Mesodermal cell (in vitro differentiated cells): ENCODE measurements at regions not wholly inside any gene's neighbourhood (a gene's known extent, or its start where the extent isn't known, plus 50 kb on each side); places are given as distances from the start of the nearest gene placed in this dataset.
"Not testable (repeated sequence)": the region's sequence is repeated elsewhere in the genome, so short reads cannot be mapped to it uniquely, and the experiment has no call there.

Source experiments
- H3K27ac ChIP-seq: 2 replicates; pipeline ENCODE4 v1.7.0; 2013; ENCODE audit warnings: mild to moderate bottlenecking, low read depth, low read length, moderate library complexity; ENCODE audit not compliant: severe bottlenecking
- H3K36me3 ChIP-seq: 2 replicates; pipeline ENCODE4 v1.7.1; 2013; ENCODE audit warnings: mild to moderate bottlenecking, low read length, moderate library complexity; ENCODE audit not compliant: control insufficient read depth, insufficient read depth
- H3K4me1 ChIP-seq: one replicate; pipeline ENCODE4 v1.7.1; 2013; ENCODE audit warnings: mild to moderate bottlenecking, low read length; ENCODE audit not compliant: insufficient read depth, control insufficient read depth, poor library complexity, severe bottlenecking
- H3K4me3 ChIP-seq: 2 replicates; pipeline ENCODE4 v1.7.0; 2013; ENCODE audit warnings: low read length, control low read depth, mild to moderate bottlenecking; ENCODE audit not compliant: insufficient read depth, poor library complexity, severe bottlenecking; ENCODE audit errors: extremely low read depth
- H3K9me3 ChIP-seq: 2 replicates; pipeline ENCODE4 v1.7.1; 2013; ENCODE audit warnings: mild to moderate bottlenecking, low read length, moderate library complexity; ENCODE audit not compliant: control insufficient read depth
- WGBS, 2 experiments: methylation state at CpG; one replicate each; pipeline ENCODE4 v1.1.5; 2013; ENCODE audit warnings: missing lambda C conversion rate in 2 of 2; ENCODE audit not compliant: insufficient coverage in 2 of 2; 5-methylcytosine and 5-hydroxymethylcytosine counted together

DNA sequence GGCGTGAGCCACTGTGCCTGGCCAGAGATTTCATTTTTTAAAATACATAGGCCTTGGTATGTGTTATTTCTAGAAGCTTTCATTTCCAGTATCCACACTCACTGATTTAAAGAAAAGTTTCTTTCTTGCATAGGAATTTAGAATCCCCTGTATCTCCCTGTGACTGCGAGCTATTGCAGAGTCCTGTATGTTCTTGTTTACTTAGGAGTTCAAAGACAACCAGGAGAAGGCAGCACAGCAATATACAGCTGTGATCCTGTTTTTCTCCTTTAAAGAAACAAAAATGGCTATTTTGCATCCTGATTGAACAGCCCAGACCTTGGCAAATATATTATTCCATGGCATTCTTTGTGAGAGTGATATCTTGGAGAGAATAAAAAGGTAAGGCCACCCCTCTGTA lies 185.0 kb upstream of the COX10 start:
- Histone ChIP-seq H3K27ac (no peak overlapping the region), H3K9me3 (no peaks in the 10 kb centered on the region), H3K4me1 (peaks cover 7% of the 10 kb centered on the region), H3K36me3 (no peaks in the 10 kb centered on the region), H3K4me3 (no peak overlapping the region)
- no CpG with 5 or more reads among the region's 2 CpGs for whole genome bisulfite sequencing, 2 experiments

DNA sequence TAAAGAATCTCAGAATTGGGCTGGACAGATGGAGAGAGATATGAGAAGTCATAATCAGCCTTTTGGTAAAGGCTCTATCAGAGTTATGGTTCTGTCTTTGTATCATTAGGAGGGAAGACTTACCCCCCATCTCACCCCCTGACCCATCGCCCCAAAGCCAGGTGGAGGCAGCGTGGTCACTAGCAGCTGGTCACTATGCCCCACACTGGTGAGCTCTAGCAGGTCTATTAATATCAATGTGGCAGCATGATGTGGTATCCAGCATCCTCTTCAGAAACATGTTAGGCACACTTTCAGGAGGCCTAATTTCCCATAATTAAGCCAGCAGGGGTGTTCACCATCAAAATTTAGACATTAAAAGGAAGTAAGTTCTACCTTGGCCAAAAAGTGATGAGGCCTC lies 183.8 kb upstream of the COX10 start:
- Histone ChIP-seq H3K27ac (no peak overlapping the region), H3K4me3 (no peak overlapping the region), H3K36me3 (no peaks in the 10 kb centered on the region), H3K9me3 (no peaks in the 10 kb centered on the region), H3K4me1 (peaks cover 7% of the 10 kb centered on the region)
- 100% methylated on average over 1 of the region's 2 CpGs for WGBS, 2 experiments

DNA sequence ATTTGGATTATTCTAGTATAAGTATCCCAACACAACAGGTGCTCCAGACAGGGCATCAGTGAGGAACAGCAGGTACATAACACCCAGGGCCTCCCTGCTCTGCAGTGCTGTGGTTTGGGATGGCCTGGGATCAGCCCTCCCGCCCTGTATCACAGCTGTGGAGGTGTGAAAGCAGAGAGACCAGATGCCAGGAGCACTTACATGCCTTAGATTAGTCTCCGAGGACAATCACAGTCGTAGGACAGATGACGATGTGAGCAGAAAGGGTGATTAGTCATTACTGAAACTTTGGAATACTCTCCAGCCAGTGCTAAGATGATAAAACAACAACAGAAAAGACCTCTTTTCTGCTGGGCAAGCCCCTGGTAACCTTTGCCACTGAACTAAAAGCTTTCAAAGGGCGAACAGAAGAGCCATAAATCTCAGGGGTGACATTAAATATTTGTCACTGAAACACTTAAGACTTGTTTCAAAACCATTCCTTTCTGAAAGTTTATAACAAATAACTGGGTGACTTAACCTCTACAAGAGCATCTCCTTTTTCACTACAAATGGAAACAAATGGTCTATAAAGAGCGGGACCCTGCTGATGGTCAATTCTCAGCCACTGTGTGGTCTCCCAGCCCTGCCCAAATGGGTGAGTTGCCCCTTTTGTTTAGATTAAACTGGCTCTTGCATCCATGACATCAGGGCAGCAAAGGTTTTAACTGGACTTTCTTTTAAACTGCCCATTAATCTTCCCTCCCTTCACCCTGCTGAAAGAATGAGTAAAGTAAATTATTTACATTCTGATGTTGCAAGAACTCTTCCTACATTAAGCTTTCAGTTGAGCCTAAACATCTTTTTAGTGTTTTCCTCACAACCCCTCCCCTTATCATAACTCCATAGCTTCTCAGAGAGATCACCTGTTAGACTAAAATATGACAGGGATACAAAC lies 183.1 kb upstream of the COX10 start:
- 65 to 77% methylated on average over 2 to 4 of the region's 6 CpGs for WGBS, 2 experiments
- no peaks in the 10 kb centered on the region for H3K9me3 ChIP-seq
- no peak overlapping the region for H3K27ac ChIP-seq

DNA sequence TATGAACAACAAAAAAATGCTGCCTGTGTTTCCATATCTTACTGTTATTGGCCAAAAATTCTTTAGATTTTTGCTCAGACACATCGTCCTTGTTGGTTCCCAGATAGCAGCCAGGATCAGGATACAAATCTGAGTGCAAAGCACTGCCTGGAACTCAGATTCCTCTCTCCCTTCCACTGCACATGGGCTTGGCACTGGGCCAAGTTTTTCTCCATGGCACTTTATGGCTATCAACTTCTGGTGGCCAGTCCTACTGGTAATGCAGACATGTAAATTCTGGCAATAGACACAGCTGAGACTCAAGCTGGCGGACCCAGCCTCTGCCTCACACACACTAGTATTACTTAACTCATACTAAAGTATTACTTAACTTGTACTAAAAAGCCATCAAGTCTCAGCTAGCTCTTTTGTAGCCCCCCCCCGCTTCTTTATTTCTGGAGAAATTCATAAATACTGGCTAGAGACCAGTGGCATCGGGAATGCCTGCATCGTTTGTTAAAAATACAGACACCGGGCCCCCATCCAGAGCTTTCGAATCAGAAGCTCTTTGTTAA lies 181.2 kb upstream of the COX10 start:
- no peak overlapping the region for H3K27ac ChIP-seq
- H3K4me1 ChIP-seq: peaks cover 7% of the 10 kb centered on the region
- H3K4me3 ChIP-seq: no peak overlapping the region
- no peaks in the 10 kb centered on the region for H3K9me3 ChIP-seq
- 89 to 95% methylated on average over 5 to 6 of the region's 7 CpGs for whole genome bisulfite sequencing, 2 experiments
- H3K36me3 ChIP-seq: no peaks in the 10 kb centered on the region

More for the DNA sequence above, 183.1 kb upstream of the COX10 start:
- H3K4me1 ChIP-seq: peaks cover 7% of the 10 kb centered on the region
- no peaks in the 10 kb centered on the region for H3K36me3 ChIP-seq
- no peak overlapping the region for H3K4me3 ChIP-seq

DNA sequence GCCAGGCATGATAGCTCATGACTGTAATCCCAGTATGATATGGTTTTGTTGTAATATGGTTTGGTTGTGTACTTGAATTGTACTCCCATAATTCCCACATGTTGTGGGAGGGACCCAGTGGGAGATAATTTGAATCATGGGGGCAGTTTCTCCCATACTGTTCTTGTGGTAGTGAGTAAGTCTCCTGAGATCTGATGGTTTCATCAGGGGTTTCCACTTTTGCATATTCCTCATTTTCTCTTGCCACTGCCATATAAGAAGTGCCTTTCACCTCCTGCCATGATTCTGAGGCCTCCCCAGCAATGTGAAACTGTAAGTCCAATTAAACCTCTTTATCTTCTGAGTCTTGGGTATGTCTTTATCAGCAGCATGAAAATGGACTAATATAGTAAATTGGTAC lies 160.3 kb upstream of the COX10 start:
- H3K4me3 ChIP-seq, H3K36me3 ChIP-seq, H3K4me1 ChIP-seq, H3K27ac ChIP-seq, H3K9me3 ChIP-seq: not testable (repeated sequence)

DNA sequence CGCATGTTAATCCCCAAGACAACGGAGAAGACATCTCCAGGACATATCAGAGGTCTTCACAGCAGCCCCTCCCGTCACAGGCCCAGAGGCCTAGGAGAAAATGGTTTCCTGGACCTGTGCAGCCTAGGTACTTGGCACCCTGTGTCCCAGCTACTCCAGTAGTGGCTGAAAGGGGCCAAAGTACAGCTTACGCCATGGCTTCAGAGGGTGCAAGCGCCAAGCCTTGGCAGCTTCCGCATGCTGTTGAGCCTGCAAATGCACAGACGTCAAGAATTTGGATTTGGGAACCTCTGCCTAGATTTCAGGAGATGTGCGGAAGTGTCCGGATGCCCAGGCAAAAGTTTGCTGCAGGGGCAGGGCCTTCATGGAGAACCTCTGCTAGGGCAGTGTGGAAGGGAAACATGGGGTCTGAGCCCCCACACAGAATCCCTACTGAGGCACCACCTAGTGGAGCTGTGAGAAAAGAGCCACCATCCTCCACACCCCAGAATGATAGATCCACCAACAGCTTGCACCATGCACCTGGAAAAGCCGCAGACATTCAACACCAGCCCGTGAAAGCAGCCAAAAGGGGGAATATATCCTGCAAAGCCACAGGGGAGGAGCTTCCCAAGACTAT lies 159.3 kb upstream of the COX10 start:
- Histone ChIP-seq H3K9me3 (no peaks in the 10 kb centered on the region), H3K4me3 (no peak overlapping the region), H3K36me3 (no peaks in the 10 kb centered on the region), H3K27ac (no peak overlapping the region), H3K4me1 (no peaks in the 10 kb centered on the region)
- 87 to 97% methylated on average over 8 to 10 of the region's 11 CpGs for whole genome bisulfite sequencing, 2 experiments

DNA sequence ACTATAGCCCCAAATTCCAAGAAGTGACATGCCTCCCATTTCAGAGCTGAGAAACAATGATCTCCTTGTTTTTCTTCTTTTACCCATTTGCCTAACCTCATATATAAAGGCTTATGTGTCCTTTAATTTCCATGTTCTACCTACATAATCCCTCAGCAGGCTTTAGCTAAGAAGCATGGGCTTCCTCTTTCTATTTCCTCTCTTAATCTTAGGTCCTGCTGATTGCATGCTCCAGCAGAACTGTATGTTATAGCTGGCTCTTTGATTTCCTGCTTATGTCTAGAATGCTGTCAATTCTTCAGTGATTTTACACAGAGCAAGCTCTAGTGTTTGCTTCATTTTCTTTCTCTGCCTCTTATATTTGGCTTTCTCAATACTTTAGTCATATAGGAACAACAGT lies 151.7 kb upstream of the COX10 start:
- Histone ChIP-seq H3K4me3 (no peak overlapping the region), H3K36me3 (no peaks in the 10 kb centered on the region), H3K9me3 (no peaks in the 10 kb centered on the region), H3K27ac (no peak overlapping the region), H3K4me1 (no peaks in the 10 kb centered on the region)

DNA sequence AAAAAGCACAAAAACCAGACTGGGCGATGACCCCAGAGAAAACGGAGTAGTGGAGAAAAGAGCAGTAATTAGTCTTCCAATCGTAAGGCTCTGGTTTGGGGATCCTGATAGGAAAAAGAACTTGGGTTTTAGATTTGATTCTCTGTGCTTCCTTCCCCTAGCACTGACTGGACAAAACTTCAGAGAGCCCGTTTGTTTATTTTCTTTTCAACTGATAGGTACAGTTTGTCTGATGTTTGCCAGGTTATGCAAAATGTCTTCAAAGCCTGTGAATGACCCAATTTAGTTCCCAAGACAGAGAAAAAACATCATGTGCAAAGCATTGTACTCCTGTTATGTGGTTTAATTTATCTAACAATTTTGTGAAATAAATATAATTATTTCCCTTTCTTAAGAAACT lies 151.1 kb upstream of the COX10 start:
- Histone ChIP-seq H3K36me3 (no peaks in the 10 kb centered on the region), H3K4me1 (no peaks in the 10 kb centered on the region), H3K27ac (no peak overlapping the region), H3K9me3 (no peaks in the 10 kb centered on the region), H3K4me3 (no peak overlapping the region)
- 90 to 100% methylated on average over 2 to 4 of the region's 4 CpGs for WGBS, 2 experiments

DNA sequence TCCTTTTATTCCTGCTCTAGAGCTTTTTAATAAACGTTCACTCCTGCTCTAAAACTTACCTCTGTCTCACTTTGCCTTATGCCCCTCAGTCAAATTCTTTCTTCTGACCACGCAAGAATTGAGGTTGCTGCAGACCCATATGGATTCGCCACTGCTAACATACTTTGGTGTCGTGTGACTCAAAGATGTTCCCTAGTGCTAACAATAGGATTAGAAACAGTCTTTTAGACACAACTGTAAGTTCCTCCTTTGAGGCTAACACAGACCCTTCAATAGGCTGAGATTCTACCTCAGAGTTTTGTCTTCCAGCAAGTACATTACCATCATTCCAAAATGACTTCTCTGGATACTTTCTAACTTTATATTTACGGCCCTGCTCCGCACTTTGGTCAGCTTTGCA lies 149.5 kb upstream of the COX10 start:
- no peak overlapping the region for H3K4me3 ChIP-seq
- H3K36me3 ChIP-seq: no peaks in the 10 kb centered on the region
- WGBS, 2 experiments: 89 to 98% methylated on average over 5 to 6 of the region's 6 CpGs
- no peak overlapping the region for H3K27ac ChIP-seq
- no peaks in the 10 kb centered on the region for H3K9me3 ChIP-seq
- no peaks in the 10 kb centered on the region for H3K4me1 ChIP-seq

DNA sequence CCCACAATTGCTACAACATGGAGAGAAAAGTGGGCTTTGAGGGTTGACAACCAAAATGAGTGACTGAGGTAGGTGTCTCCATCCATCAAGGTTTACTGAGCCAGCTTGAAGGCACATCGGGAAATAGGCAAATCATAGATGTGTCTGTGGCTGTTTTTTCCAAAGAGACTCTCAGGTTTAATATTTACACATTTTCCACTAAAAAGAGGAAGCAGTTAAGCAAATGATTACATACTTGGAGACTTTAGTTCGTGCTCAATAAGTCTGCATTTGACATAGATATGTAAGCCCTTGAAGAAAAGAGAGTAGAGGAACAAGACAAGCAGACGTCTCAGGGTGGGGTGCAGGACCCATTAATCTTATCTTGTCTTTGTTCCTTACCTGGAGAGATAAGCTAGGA lies 148.9 kb upstream of the COX10 start:
- no peaks in the 10 kb centered on the region for H3K4me1 ChIP-seq
- 92 to 100% methylated on average over 1 to 3 of the region's 3 CpGs for WGBS, 2 experiments
- no peaks in the 10 kb centered on the region for H3K36me3 ChIP-seq
- no peaks in the 10 kb centered on the region for H3K9me3 ChIP-seq
- no peak overlapping the region for H3K27ac ChIP-seq
- no peak overlapping the region for H3K4me3 ChIP-seq
